Epithelial cell of proximal tubule (primary cell): ENCODE measurements at regions not wholly inside any gene's neighbourhood (a gene's known extent, or its start where the extent isn't known, plus 50 kb on each side); places are given as distances from the start of the nearest gene placed in this dataset.

Experiments
- DNase-seq: peaks from one replicate; pipeline ENCODE4 v3.0.0-alpha.2; 2011; ENCODE audit warnings: low read depth
- H3K4me3 ChIP-seq: 2 replicates; pipeline ENCODE4 v1.5.1; 2011; ENCODE audit warnings: low read depth, mild to moderate bottlenecking, low read length
- CTCF ChIP-seq: conservative IDR thresholded peaks from 2 replicates; pipeline ENCODE4 v1.5.1; 2012; ENCODE audit warnings: low read depth, mild to moderate bottlenecking, low read length

- TF ChIP-seq CTCF, result no peak
- DNase-seq, result no peak
- H3K4me3 ChIP-seq, result no peak overlapping the region
These were observed 204.7 kb upstream of the ARG1 start for GRCh38 chr6:131368198-131368911.

GRCh38 chr6:131372535-131372934, 200.5 kb upstream of the ARG1 start:
- no peak for DNase-seq
- H3K4me3 ChIP-seq, result no peak overlapping the region
- no peak for TF ChIP-seq CTCF

GRCh38 chr6:131377112-131377705, 195.8 kb upstream of the ARG1 start:
- no peak overlapping the region for H3K4me3 ChIP-seq
- no peak for DNase-seq
- TF ChIP-seq CTCF, result no peak

- TF ChIP-seq CTCF, result no peak
- H3K4me3 ChIP-seq, result no peak overlapping the region
- DNase-seq, result no peak
These were observed 194.2 kb upstream of the ARG1 start for GRCh38 chr6:131378874-131379273.

GRCh38 chr6:131379948-131380347, 193.1 kb upstream of the ARG1 start:
- no peak for TF ChIP-seq CTCF
- DNase-seq, result no peak
- H3K4me3 ChIP-seq, result no peak overlapping the region

GRCh38 chr6:131381052-131381708, 191.8 kb upstream of the ARG1 start:
- no peak for DNase-seq
- no peak for TF ChIP-seq CTCF
- no peak overlapping the region for H3K4me3 ChIP-seq
